ENCODE measurements at regions not wholly inside any gene's neighbourhood (a gene's known extent, or its start where the extent isn't known, plus 50 kb on each side); places are given as distances from the start of the nearest gene placed in this dataset.

GRCh38 chr16:63372815-63373214, 1336.6 kb upstream of the CDH8 start:
- TF ChIP-seq CTCF (IDR thresholded peaks at IDR 0.05) (no peak), POLR2A (IDR thresholded peaks at IDR 0.05) (no peak)
